DMS114 treated with DMSO at 0.1 percent for 48 hours (cell line): ENCODE measurements at regions not wholly inside any gene's neighbourhood (a gene's known extent, or its start where the extent isn't known, plus 50 kb on each side); places are given as distances from the start of the nearest gene placed in this dataset.

Source experiments
- DNase-seq: peaks from one replicate; lab custom pipeline; 2025; ENCODE audit not compliant: unreplicated experiment; lab: John Stamatoyannopoulos, UW

- DNase-seq = no peak
These were observed 163.1 kb downstream of the ARL6IP6 start for GRCh38 chr2:152881527-152881926.

GRCh38 chr2:152879275-152879674 lies 160.9 kb downstream of the ARL6IP6 start:
- no peak for DNase-seq

GRCh38 chr2:152875701-152876695 lies 157.6 kb downstream of the ARL6IP6 start:
- no peak for DNase-seq

GRCh38 chr2:152874955-152875354 lies 156.5 kb downstream of the ARL6IP6 start:
- DNase-seq = no peak

GRCh38 chr2:152870239-152870638 lies 151.8 kb downstream of the ARL6IP6 start:
- no peak for DNase-seq

- DNase-seq = no peak
These were observed 149.0 kb downstream of the ARL6IP6 start for GRCh38 chr2:152867397-152867796.

- no peak for DNase-seq
These were observed 146.3 kb downstream of the ARL6IP6 start for GRCh38 chr2:152864601-152865149.

- DNase-seq = no peak
These were observed 145.4 kb downstream of the ARL6IP6 start for GRCh38 chr2:152863826-152864225.

GRCh38 chr2:152861349-152861942 lies 143.0 kb downstream of the ARL6IP6 start:
- DNase-seq = no peak

GRCh38 chr2:152858594-152859265 lies 140.3 kb downstream of the ARL6IP6 start:
- DNase-seq = no peak

GRCh38 chr2:152846697-152847470 lies 128.5 kb downstream of the ARL6IP6 start:
- no peak for DNase-seq

- no peak for DNase-seq
These were observed 117.3 kb downstream of the ARL6IP6 start for GRCh38 chr2:152835674-152836073.

GRCh38 chr2:152827944-152828343 lies 109.5 kb downstream of the ARL6IP6 start:
- no peak for DNase-seq

GRCh38 chr2:152826581-152827279 lies 108.3 kb downstream of the ARL6IP6 start:
- no peak for DNase-seq

GRCh38 chr2:152825834-152826233 lies 107.4 kb downstream of the ARL6IP6 start:
- no peak for DNase-seq

GRCh38 chr2:152823905-152824304 lies 105.5 kb downstream of the ARL6IP6 start:
- DNase-seq = no peak

- no peak for DNase-seq
These were observed 104.3 kb downstream of the ARL6IP6 start for GRCh38 chr2:152822676-152823075.

GRCh38 chr2:152820048-152820447 lies 101.6 kb downstream of the ARL6IP6 start:
- no peak for DNase-seq

GRCh38 chr2:152815634-152816257 lies 97.3 kb downstream of the ARL6IP6 start:
- DNase-seq = no peak
